HG03039 (cell line): ENCODE measurements at regions not wholly inside any gene's neighbourhood (a gene's known extent, or its start where the extent isn't known, plus 50 kb on each side); places are given as distances from the start of the nearest gene placed in this dataset.
"Not testable (repeated sequence)": the region's sequence is repeated elsewhere in the genome, so short reads cannot be mapped to it uniquely, and the experiment has no call there.

Experiments
- ATAC-seq: cut with Tn5 transposase; IDR thresholded peaks from one replicate; pipeline ENCODE4 v1.9.1; 2021; ENCODE audit warnings: mild to moderate bottlenecking, moderate library complexity; ENCODE audit not compliant: unreplicated experiment

- ATAC-seq = not testable (repeated sequence)
Observed at GRCh38 chr4:86413426-86413825, 53.6 kb upstream of the MAPK10 start.

GRCh38 chr4:86414686-86415085, 54.8 kb upstream of the MAPK10 start:
- ATAC-seq = no peak

- ATAC-seq = no peak
Observed at GRCh38 chr4:86416081-86416480, 56.2 kb upstream of the MAPK10 start.

GRCh38 chr4:86421461-86421860, 61.6 kb upstream of the MAPK10 start:
- no peak for ATAC-seq

DNA sequence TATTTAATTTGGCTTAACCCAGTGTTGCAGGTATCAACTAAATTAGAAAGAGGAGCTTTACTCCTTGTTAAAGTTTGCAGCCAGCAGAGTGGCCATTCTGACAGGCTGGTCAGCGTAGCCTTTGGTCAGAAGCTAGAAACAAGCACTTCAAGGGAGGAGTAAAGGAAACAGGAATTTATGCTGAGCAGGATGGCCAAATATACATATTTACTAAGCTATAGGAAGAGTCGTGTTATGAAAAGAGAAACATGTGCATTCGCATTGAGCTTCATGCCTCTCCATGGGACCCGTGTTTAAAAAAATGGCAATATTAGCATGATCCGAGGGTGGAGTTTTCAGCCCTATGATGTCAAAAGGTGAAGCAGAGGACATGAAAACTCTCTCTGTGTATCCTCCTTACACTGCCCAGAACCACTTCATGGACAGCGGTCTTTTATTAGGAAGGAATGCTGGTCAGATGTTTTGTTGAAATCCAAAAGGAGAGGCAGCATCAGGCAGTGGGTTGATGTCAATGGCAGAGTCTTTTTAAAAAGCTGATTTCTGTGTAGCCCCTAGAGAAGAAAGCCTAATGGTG, 71.8 kb upstream of the MAPK10 start:
- no peak for ATAC-seq

DNA sequence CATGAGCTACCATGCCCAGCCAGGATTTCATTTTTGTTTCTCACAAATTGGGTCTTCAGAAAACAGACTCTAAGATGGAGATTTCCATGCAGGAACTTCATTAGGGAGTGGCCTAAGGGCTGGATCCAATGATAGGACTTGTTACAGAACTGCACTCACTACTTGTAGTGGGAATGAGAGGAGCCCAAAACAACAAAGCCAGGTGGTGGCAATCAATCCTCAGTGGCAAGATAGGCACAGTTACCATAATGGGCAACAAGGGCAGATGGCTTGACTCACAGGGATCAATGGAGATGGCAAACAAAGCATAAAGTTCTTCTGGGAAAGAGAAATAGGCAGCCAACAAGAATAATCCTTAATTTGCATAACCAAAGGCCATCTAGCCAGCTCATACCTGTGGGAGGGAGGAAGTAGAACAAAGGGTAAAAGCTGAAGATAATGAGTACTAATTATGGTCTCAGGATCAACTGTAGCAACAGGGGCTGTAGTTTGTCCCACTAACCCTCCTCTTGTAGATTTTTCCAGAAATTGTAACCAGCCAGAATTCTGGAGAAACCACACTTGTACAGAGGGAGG, 72.8 kb upstream of the MAPK10 start:
- ATAC-seq = no peak

DNA sequence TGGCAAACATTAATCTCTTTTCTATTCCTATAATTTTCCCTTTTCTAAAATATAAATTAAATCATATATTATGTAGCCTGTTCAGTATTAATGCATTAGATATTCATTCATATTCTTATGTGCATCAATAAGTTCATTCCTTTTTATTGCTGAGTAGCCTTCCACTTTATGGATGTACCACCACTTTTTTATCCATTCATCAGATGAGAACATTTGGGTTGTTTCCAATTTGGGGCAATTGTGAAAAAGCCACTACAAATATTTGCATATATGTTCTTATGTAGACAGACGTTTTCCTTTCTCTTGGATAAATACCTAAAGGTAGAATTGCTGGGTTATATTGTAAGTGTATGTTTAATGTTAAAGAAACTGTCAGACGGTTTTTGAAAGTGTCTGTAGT, 79.4 kb upstream of the MAPK10 start:
- ATAC-seq = no peak

DNA sequence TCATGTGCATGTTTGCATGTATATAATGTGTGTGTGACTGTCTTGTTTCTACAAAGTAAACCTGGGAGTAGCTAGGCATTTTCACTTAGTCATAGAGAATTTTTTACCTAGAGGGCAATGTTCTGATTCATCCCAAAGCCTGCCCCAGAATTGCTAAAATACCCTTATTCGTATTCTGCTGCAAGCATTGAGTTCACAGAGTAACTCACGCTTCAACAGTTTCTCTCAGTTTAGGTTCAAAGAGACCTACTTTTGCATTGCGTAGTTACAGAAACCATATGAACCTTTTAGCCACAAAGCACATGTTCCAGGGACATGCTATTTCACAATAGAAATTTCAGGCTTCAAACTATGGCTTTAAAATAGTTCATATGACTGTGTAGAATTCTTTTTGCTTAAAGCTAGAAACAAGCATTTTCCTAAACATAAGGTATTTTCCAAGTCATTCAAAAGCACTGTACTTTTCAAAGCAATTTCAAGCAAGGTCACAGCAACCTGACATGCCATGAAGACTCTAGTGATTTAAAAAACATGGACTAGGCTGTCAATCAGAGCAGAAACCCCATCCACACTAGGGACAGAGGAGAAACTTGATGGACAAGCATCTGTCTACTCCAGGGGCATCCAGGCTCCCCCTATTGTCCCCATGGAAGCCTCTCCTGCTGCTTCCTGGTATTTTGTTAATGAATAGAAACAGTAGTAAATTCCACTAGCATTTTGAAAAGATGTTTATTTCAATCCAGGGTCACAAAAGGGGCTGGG, 81.5 kb upstream of the MAPK10 start:
- ATAC-seq = no peak

DNA sequence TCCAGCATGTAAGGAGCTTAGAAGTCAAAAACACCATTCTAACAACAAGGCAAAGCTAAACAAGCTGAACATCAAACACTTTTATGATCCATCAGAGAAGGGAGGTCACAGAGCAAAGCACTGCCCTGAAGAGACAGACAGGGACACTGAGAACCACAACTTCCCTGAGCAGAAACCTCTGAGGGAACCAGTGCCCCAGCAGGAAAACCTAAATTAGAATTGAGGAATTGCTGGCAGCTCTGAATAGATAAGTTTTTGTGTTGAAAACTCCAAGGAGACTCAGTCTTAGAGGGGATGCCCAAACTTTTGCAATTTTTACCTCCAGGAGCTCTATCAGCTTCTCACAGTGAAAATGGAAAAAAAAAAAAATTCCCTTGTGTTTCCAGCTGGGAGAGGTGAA, 83.0 kb upstream of the MAPK10 start:
- ATAC-seq = no peak

GRCh38 chr4:86443495-86443894, 83.6 kb upstream of the MAPK10 start:
- no peak for ATAC-seq

DNA sequence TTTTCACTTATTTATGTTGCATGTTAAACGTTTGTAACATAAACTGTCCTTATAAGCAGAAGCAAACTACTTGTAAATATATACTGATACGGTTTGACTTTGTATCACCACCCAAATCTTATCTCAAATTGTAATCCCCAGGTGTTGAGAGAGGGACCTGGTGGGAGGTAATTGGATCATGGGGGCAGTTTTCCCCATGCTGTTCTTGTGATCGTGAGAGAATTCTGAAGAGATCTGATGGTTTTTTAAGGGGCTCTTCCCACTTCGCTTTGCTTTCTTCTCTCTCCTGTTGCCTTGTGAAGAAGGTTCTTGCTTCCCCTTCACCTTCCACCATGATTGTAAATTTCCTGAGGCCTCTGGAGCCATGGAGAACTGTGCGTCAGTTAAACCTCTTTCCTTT, 87.1 kb upstream of the MAPK10 start:
- no peak for ATAC-seq

DNA sequence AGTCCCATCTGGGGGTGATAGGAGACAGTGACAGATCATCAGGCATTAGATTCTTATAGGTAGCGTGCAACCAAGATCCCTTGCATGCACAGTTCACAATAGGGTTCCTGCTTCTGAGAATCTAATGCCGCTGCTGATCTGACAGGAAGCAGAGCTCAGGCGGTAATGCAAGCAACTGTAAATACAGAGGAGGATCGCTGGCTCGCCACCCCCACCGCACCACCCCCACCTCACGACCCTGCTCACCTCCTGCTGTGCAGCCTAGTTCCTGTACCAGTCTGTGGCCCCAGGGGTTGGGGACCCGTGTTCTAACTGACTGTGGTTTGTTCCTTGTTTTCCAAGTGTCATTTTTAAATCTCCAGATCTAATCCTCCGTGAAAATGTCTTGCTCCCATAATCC, 89.0 kb upstream of the MAPK10 start:
- ATAC-seq = no peak

- ATAC-seq = no peak
Observed at GRCh38 chr4:86449746-86450588, 90.1 kb upstream of the MAPK10 start.

GRCh38 chr4:86450861-86451260, 91.0 kb upstream of the MAPK10 start:
- no peak for ATAC-seq

- no peak for ATAC-seq
Observed at GRCh38 chr4:86451560-86452330, 91.9 kb upstream of the MAPK10 start.

- no peak for ATAC-seq
Observed at GRCh38 chr4:86452422-86452891, 92.6 kb upstream of the MAPK10 start.

- ATAC-seq = no peak
Observed at GRCh38 chr4:86452924-86453531, 93.2 kb upstream of the MAPK10 start.

DNA sequence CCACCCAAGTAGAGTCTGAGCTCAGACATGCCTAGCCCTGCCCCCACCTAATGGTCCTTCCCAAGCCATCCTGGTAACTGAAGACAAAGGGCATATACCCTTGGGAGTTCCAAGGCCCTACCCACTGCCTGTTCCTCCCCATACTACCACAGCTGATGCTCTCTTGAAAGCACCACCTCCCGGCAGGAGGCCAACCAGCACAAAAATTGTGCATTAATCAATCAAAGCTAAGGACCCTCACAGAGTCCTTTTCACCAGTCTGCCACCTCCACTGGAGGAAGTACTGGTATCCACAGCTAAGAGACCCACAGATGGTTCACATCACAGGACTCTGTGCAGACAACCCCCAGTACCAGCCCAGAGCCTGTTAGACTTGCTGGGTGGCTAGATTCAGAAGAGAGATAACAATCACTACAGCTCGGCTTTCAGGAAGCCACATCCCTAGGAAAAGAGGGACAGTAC, 93.8 kb upstream of the MAPK10 start:
- not testable (repeated sequence) for ATAC-seq

DNA sequence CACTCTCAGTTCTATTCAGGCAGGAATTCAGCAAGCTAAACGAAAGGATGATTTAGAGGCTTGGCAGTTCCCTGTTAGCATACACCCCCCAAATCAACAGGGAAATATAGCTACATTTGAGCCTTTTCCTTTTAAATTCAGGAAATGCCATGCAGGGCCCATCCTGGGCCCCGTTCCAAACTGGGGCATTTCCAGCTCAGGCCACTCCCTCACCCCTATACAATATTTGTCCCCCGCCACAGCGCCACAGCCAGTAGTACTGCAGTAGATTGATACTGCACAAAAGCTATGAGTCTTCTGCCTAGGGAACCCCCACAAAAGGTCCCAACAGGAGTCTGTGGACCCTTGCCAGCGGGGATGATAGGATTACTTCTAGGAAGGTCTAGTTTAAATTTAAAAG, 102.0 kb upstream of the MAPK10 start:
- no peak for ATAC-seq

DNA sequence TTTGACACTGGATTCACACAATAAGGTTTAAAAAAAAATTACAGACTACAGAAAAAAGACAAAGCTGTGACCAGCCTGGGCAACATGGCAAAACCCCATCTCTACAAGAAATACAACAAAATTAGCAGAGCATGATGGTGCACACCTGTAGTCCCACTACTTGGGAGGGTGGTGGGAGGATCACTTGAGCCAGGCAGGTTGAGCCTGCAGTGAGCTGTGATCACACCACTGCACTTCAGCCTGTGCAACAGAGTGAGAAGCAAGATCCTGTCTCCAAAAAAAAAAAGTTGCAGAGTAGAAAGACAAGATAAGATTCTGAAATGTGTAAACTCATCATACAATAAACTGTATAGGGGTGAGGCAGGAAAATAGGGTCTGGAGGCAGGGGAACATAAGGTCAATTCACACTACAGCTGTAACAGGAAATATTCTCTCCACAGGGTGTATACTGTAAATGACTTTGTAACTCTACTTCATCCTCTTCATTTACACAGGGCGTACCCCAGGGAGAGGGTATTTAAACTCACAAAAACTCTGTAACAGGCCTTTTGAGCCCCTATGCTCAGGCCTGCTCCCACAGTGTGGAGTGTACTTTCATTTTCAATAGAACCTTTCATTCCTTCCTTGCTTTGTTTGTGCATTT, 112.6 kb upstream of the MAPK10 start:
- no peak for ATAC-seq
